WERI-Rb-1 (cell line): ENCODE measurements at regions not wholly inside any gene's neighbourhood (a gene's known extent, or its start where the extent isn't known, plus 50 kb on each side); places are given as distances from the start of the nearest gene placed in this dataset.
"Not testable (repeated sequence)": the region's sequence is repeated elsewhere in the genome, so short reads cannot be mapped to it uniquely, and the experiment has no call there.

Source experiments
- DNase-seq: peaks from one replicate; pipeline ENCODE4 v3.0.0-alpha.2; 2020
- H3K27ac ChIP-seq: fragments of 250-450 bp; sonication (Bioruptor Pico); 2 replicates; pipeline ENCODE4 v1.5.1; 2020; ENCODE audit warnings: mild to moderate bottlenecking, moderate library complexity
- H3K27me3 ChIP-seq: fragments of 250-450 bp; sonication (Bioruptor Pico); 2 replicates; pipeline ENCODE4 v1.5.1; 2021; ENCODE audit warnings: mild to moderate bottlenecking, low read depth, moderate library complexity; ENCODE audit not compliant: insufficient read depth, severe bottlenecking
- H3K36me3 ChIP-seq: fragments of 250-450 bp; sonication (Bioruptor Pico); 2 replicates; pipeline ENCODE4 v1.5.1; 2020; ENCODE audit warnings: mild to moderate bottlenecking, moderate library complexity
- H3K4me3 ChIP-seq: 2 replicates; pipeline ENCODE4 v1.5.1; 2011; ENCODE audit warnings: low read depth, mild to moderate bottlenecking, control low read depth, low read length
- H3K9me3 ChIP-seq: fragments of 250-450 bp; sonication (Bioruptor Pico); 2 replicates; pipeline ENCODE4 v1.5.1; 2021; ENCODE audit warnings: mild to moderate bottlenecking, moderate library complexity; ENCODE audit not compliant: severe bottlenecking
- CTCF ChIP-seq: IDR thresholded peaks from 2 replicates; pipeline ENCODE4 v1.5.1; 2011; ENCODE audit warnings: low read depth, mild to moderate bottlenecking, control low read depth, inconsistent platforms, low read length

- H3K27ac ChIP-seq: no peak overlapping the region
- H3K36me3 ChIP-seq: no peaks in the 10 kb centered on the region
- no peaks in the 10 kb centered on the region for H3K9me3 ChIP-seq
- no peak overlapping the region for H3K4me3 ChIP-seq
- H3K27me3 ChIP-seq: no peaks in the 10 kb centered on the region
- no peak for DNase-seq
- TF ChIP-seq CTCF: no peak
Observed at GRCh38 chr9:16058131-16058549, 505.3 kb downstream of the CCDC171 start.

- no peak overlapping the region for H3K27ac ChIP-seq
- no peak overlapping the region for H3K4me3 ChIP-seq
- no peak for DNase-seq
- H3K9me3 ChIP-seq: no peaks in the 10 kb centered on the region
- H3K27me3 ChIP-seq: no peaks in the 10 kb centered on the region
- TF ChIP-seq CTCF: no peak
- H3K36me3 ChIP-seq: no peaks in the 10 kb centered on the region
Observed at GRCh38 chr9:16060436-16061129, 507.7 kb downstream of the CCDC171 start.

DNA sequence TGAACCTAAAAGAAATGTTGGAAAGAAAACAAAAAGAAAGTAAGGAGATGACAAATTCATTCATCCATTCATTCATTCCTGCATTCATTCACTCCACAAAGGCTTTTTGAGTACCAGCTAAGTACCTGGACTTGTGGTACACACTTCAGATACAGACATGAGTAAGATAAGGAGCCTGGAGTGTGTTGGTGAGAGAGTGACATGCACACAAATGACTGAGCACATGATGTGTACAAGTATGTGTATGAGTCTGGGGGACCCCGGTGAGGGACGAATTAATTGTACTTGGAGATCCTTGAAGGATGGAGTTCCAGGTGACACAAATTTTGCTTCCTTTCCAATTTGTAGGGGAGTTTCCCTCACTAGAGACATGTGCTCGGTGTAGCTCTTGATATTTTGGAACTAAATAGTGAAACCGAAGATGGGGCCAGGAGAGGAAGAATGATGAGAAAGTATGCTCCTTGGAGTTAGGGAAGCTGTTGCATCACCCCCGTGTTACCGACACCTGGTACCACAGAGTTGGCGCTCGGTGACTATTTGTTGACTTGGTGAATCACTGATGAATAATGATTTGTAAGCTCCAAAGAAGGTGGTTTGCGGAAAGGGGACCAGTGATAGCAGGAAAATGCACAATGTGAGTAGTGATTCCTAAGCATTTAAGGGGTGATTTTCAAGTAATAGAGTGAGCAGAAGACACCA is 509.8 kb downstream of the CCDC171 start:
- Histone ChIP-seq H3K36me3 (no peaks in the 10 kb centered on the region), H3K9me3 (no peaks in the 10 kb centered on the region), H3K27me3 (no peaks in the 10 kb centered on the region), H3K4me3 (no peak overlapping the region), H3K27ac (no peak overlapping the region)
- no peak for TF ChIP-seq CTCF
- DNase-seq: no peak

DNA sequence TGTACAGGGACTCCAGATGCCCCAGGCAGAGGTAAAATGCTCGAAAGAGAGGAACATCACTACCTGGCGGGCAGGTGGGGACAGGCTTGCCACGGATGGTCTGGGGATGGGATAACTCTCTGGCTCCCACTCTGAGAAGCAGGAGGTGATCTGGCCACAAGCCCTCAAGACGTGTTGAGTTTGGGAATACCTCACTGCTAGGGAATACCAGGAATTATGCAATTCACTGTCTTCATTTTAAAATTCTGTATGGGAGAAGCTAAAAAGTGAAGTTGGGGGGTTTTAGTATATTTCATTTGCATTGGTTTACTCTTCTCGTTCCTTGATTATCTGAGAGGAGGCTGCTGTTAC is 510.4 kb downstream of the CCDC171 start:
- Histone ChIP-seq H3K27me3 (no peaks in the 10 kb centered on the region), H3K4me3 (no peak overlapping the region), H3K27ac (no peak overlapping the region), H3K36me3 (no peaks in the 10 kb centered on the region), H3K9me3 (no peaks in the 10 kb centered on the region)
- no peak for DNase-seq
- TF ChIP-seq CTCF: no peak

- H3K27me3 ChIP-seq: no peaks in the 10 kb centered on the region
- H3K36me3 ChIP-seq: no peaks in the 10 kb centered on the region
- DNase-seq: no peak
- H3K27ac ChIP-seq: no peak overlapping the region
- H3K4me3 ChIP-seq: no peak overlapping the region
- no peak for TF ChIP-seq CTCF
- no peaks in the 10 kb centered on the region for H3K9me3 ChIP-seq
Observed at GRCh38 chr9:16064771-16065170, 511.9 kb downstream of the CCDC171 start.

DNA sequence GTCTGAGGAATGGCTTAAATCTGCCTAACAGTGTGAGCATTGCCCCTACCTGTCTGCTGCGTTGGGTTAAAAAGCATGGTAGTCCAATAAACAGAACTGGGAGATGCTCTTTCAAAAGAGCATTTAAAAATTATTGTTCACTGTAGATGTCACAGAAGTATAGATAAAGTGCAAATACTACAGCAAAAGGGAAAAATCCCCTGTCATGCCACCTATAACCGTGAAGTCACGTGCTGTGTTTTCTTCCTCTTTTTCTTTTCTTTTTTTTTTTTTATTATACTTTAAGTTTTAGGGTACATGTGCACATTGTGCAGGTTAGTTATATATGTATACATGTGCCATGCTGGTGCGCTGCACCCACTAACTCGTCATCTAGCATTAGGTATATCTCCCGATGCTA is 513.4 kb downstream of the CCDC171 start:
- not testable (repeated sequence) for H3K4me3 ChIP-seq, H3K36me3 ChIP-seq, H3K9me3 ChIP-seq, H3K27ac ChIP-seq, DNase-seq, H3K27me3 ChIP-seq
